ENCODE measurements at regions not wholly inside any gene's neighbourhood (a gene's known extent, or its start where the extent isn't known, plus 50 kb on each side); places are given as distances from the start of the nearest gene placed in this dataset.

GRCh38 chr11:45089676-45090499, 56.6 kb upstream of the PRDM11 start:
- DNase-seq (ENCODE audit: low spot score) (no peak), FAIRE-seq (no peak)

GRCh38 chr11:45090607-45091006, 55.8 kb upstream of the PRDM11 start:
- FAIRE-seq (no peak), DNase-seq (ENCODE audit: low spot score) (no peak)

DNA sequence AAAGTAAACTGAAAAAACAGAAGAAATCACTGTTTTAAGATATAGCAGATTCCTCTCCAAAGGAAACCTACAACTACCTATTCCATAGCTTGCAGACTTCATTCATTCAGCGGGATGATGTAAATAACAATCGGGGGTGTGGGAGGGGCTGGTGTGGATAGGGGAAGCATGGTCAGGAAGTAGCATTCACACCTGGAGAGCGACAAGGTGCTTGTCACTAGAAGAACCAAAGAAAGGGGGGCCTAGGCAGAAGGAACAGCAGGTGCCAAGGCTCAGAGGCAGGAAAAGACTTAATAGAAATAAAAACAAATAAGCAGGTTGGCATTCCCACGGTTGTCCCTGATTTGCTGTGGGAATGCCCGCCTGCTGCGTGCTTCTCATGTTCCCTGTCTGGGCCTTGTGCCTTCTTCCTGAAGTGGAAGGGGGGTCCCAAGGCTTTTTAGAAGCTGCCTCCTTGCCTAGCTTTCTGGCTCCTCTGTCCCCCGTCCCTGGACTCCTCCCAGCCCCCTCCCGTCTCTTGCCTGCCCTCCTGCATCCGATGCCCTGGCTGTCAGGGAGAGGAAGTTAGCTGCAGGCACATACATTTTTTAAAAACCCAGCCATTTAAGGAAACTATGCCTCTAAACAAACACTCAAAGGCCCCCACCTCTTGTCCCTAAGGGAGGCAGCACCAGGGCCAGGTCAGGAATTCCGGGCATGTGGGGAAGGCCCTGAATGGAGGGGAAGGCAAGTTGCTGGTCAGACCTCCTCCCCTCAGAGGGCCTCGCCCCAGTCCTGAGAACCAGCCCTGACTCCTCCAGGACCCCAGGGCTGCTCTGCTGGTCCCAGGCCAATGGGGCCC, 54.7 kb upstream of the PRDM11 start:
- no peak for DNase-seq (ENCODE audit: low spot score)
- FAIRE-seq = no peak

DNA sequence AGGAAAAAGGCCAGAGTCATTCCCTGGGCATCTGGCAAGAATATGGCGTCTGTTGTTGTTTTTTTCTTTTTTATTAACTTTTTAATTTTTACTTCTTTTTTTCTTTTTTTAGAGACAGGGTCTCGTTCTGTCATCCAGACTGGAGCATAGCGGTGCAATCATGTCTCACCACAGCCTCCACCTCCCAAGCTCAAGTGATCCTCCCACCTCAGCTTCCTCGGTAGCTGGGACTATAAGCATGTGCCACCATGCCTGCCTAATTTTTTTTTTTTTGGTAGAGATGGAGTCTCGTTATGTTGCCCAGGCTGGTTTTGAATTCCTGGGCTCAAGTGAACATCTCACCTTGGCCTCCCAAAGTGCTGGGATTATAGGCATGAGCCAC, 54.0 kb upstream of the PRDM11 start:
- no peak for FAIRE-seq
- no peak for DNase-seq (ENCODE audit: low spot score)

DNA sequence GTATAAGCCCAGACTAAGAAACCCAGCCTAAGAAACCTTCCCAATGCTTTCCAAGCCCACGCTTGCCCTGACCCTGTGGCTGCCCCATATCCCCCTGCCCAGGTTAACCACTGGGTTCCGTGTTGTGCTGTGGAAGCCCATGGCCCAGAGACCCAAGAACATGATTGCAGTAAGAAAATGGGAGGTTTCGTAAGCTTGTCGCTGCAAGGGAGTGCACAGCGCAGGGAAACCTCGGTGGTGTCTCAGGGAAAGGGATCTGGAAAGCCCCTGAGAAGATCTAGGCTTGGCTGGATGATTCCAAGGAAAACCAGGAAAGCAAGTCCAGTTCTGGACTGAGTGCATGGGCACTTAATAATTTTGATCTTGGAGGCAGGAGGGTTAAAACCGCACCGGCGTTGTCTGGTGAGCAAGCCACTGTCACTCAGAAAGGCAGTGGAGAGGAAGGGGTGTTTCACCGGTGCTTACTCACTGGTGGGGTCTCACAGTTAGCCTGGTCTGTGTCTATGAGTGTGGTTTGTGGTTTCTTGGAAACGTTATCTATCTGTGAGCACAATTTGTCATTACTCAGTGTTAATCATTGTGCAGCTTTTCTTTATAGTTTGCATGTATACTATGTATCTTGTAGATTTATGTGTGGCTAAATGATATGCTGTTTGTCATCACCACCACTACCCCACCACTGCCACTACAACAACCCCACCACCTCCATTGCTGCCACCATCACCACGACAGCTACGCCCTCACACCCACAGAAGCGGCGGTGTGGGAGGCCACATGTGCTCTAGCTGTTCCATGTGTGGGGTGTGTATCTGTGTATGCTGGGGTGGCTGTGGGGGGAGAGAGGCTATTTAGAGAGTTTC, 53.3 kb upstream of the PRDM11 start:
- DNase-seq (ENCODE audit: low spot score) (peak; percentile 97), FAIRE-seq (peak; percentile 97)

GRCh38 chr11:45093761-45094455, 52.5 kb upstream of the PRDM11 start:
- no peak for DNase-seq (ENCODE audit: low spot score)
- FAIRE-seq = no peak

- no peak for DNase-seq (ENCODE audit: low spot score)
- no peak for FAIRE-seq
These were observed 51.3 kb upstream of the PRDM11 start for GRCh38 chr11:45094958-45095690.

GRCh38 chr11:45095691-45096010, 50.8 kb upstream of the PRDM11 start:
- FAIRE-seq (no peak), DNase-seq (ENCODE audit: low spot score) (no peak)

- DNase-seq (ENCODE audit: low spot score) = no peak
- no peak for FAIRE-seq
These were observed 49.8 kb upstream of the PRDM11 start for GRCh38 chr11:45096636-45097035.

All from RCC 7860 (cell line).